CD4-positive, alpha-beta T cell (primary cell): ENCODE measurements at regions not wholly inside any gene's neighbourhood (a gene's known extent, or its start where the extent isn't known, plus 50 kb on each side); places are given as distances from the start of the nearest gene placed in this dataset.

Experiments
- ATAC-seq: fragments of 200-7000 bp; cut with Tn5 transposase; one replicate; pipeline ENCODE4 v1.10.0; 2022; ENCODE audit warnings: mild to moderate bottlenecking; ENCODE audit not compliant: poor library complexity
- CTCF ChIA-PET: fragments of 350-600 bp; sonication (Branson Sonifier 250); formaldehyde crosslinking; loops from one replicate; lab custom pipeline; 2021; ENCODE audit warnings: antibody characterized with exemption, inconsistent platforms; lab: Charles Lee
- POLR2A ChIA-PET: fragments of 350-600 bp; sonication (Branson Sonifier 250); formaldehyde crosslinking; loops from one replicate; lab custom pipeline; 2021; ENCODE audit warnings: antibody characterized with exemption, inconsistent platforms; lab: Charles Lee
- DNase-seq, 14 experiments: peaks; one replicate each; pipeline ENCODE4 v3.0.0-alpha.2; 2013 to 2020; ENCODE audit warnings: mixed read lengths in 2 of 14
- H3K27ac ChIP-seq, 2 donors: one replicate each; pipeline versions ENCODE4 v1.5.1 to v1.7.0; 2013; ENCODE audit warnings: low read length in 2 of 2, low read depth in 1 of 2, mild to moderate bottlenecking in 1 of 2
- H3K27me3 ChIP-seq, 2 experiments: 1 replicate in 1 of 2; 2 replicates in 1 of 2; pipeline versions ENCODE4 v1.6.1 to v1.7.0; 2013; ENCODE audit warnings: low read length in 2 of 2, control low read depth in 1 of 2, mild to moderate bottlenecking in 1 of 2, moderate library complexity in 1 of 2; ENCODE audit not compliant: insufficient read depth in 2 of 2, control insufficient read depth in 1 of 2
- H3K36me3 ChIP-seq: one replicate; pipeline ENCODE4 v1.6.1; 2013; ENCODE audit warnings: low read length, control low read depth; ENCODE audit not compliant: insufficient read depth
- H3K4me1 ChIP-seq: one replicate; pipeline ENCODE4 v1.6.1; 2013; ENCODE audit warnings: low read length, control low read depth; ENCODE audit not compliant: insufficient read depth
- H3K4me3 ChIP-seq: one replicate; pipeline ENCODE4 v1.5.1; 2013; ENCODE audit warnings: mild to moderate bottlenecking, low read length, moderate library complexity
- H3K9me3 ChIP-seq, 2 experiments: 1 replicate in 1 of 2; 2 replicates in 1 of 2; pipeline versions ENCODE4 v1.6.1 to v1.7.0; 2013; ENCODE audit warnings: low read length in 2 of 2, mild to moderate bottlenecking in 2 of 2, control low read depth in 1 of 2, moderate library complexity in 1 of 2; ENCODE audit not compliant: control insufficient read depth in 1 of 2, insufficient read depth in 1 of 2
- H3K27ac Mint-ChIP-seq: one replicate; pipeline ENCODE4 v1.8.0; 2020; ENCODE audit warnings: mixed read lengths
- H3K27me3 Mint-ChIP-seq: one replicate; pipeline ENCODE4 v1.8.0; 2021; ENCODE audit warnings: mixed read lengths
- H3K36me3 Mint-ChIP-seq: one replicate; pipeline ENCODE4 v1.8.0; 2021; ENCODE audit warnings: low read depth, mixed read lengths
- H3K4me1 Mint-ChIP-seq: one replicate; pipeline ENCODE4 v1.8.0; 2021; ENCODE audit warnings: low read depth, mixed read lengths
- H3K4me3 Mint-ChIP-seq: one replicate; pipeline ENCODE4 v1.8.0; 2020; ENCODE audit warnings: mild to moderate bottlenecking, mixed read lengths
- H3K9me3 Mint-ChIP-seq: one replicate; pipeline ENCODE4 v1.8.0; 2020; ENCODE audit warnings: mixed read lengths
- CTCF ChIP-seq: fragments of 200-600 bp; IDR thresholded peaks from one replicate; pipeline ENCODE4 v1.8.0; 2022; ENCODE audit warnings: antibody characterized with exemption, mild to moderate bottlenecking
- intact Hi-C, 2 experiments: fragments of 100-400 bp; cut with DNase I in 1 of 2; cut with micrococcal nuclease in 1 of 2; formaldehyde crosslinking; loops; one replicate each; pipeline versions ENCODE4 v1.15.1 to v1.9.0; 2023 to 2025; cut with DNase I, micrococcal nuclease

DNA sequence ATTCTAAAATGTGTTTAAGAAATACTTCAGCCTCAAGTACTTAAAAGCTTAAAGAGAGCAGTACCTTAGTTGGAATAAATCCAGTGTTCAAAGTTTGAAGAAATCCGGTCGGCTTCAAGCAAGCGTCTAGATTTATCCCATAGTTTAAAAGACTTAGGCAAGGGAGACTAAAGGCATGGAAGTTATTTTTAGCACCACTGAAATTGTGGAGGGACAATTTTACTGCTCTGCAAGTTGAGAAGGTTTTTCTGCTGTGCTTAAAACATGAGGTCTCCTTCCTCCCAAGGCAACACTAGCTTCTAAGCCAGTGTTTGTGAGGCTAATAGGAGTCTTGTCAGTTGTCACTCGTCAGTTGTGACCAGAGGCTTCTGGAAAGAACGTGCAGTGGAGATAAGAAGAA, 183.5 kb downstream of the MSL3 start:
- no peaks in the 10 kb centered on the region for H3K27me3 Mint-ChIP-seq
- POLR2A ChIA-PET: no interaction called here
- ATAC-seq (no peak), DNase-seq (no peak)
- H3K36me3 Mint-ChIP-seq: no peaks in the 10 kb centered on the region
- H3K9me3 Mint-ChIP-seq: no peaks in the 10 kb centered on the region
- no peaks in the 10 kb centered on the region for H3K4me1 Mint-ChIP-seq
- H3K27ac Mint-ChIP-seq: no peak overlapping the region
- Histone ChIP-seq H3K4me3 (no peak overlapping the region), H3K27me3 (no peaks in the 10 kb centered on the region), H3K36me3 (no peaks in the 10 kb centered on the region), H3K4me1 (no peaks in the 10 kb centered on the region), H3K9me3 (no peaks in the 10 kb centered on the region), H3K27ac (no peak overlapping the region)
- H3K4me3 Mint-ChIP-seq: no peak overlapping the region
- intact Hi-C loops: no loop called here
- CTCF ChIA-PET: no interaction called here
- TF ChIP-seq CTCF: no peak

GRCh38 chrX:11944501-11944900, 186.5 kb downstream of the MSL3 start:
- Mint-ChIP-seq H3K4me1 (no peaks in the 10 kb centered on the region), H3K27me3 (no peaks in the 10 kb centered on the region), H3K27ac (no peak overlapping the region), H3K4me3 (no peak overlapping the region), H3K36me3 (no peaks in the 10 kb centered on the region), H3K9me3 (no peaks in the 10 kb centered on the region)
- DNase-seq: no peak
- Histone ChIP-seq H3K4me3 (no peak overlapping the region), H3K27ac (no peak overlapping the region), H3K4me1 (no peaks in the 10 kb centered on the region), H3K27me3 (no peaks in the 10 kb centered on the region), H3K9me3 (no peaks in the 10 kb centered on the region), H3K36me3 (no peaks in the 10 kb centered on the region)
- TF ChIP-seq CTCF: no peak
- POLR2A ChIA-PET: no interaction called here
- CTCF ChIA-PET: no interaction called here
- no peak for ATAC-seq
- intact Hi-C loops: no loop called here

GRCh38 chrX:11949291-11949690, 189.0 kb upstream of the FRMPD4 start:
- Mint-ChIP-seq H3K4me1 (no peaks in the 10 kb centered on the region), H3K27ac (no peak overlapping the region), H3K36me3 (no peaks in the 10 kb centered on the region), H3K27me3 (no peaks in the 10 kb centered on the region), H3K9me3 (no peaks in the 10 kb centered on the region), H3K4me3 (no peak overlapping the region)
- Histone ChIP-seq H3K27ac (no peak overlapping the region), H3K36me3 (no peaks in the 10 kb centered on the region), H3K4me3 (no peak overlapping the region), H3K4me1 (no peaks in the 10 kb centered on the region), H3K27me3 (no peaks in the 10 kb centered on the region), H3K9me3 (no peaks in the 10 kb centered on the region)
- DNase-seq (no peak), ATAC-seq (no peak)
- no peak for TF ChIP-seq CTCF
- CTCF ChIA-PET: no interaction called here
- intact Hi-C loops: no loop called here
- POLR2A ChIA-PET: no interaction called here
